Hepatocyte (in vitro differentiated cells): ENCODE measurements at regions not wholly inside any gene's neighbourhood (a gene's known extent, or its start where the extent isn't known, plus 50 kb on each side); places are given as distances from the start of the nearest gene placed in this dataset.

Experiments
- DNase-seq: peaks from one replicate; pipeline ENCODE4 v3.0.0-alpha.2; 2016; ENCODE audit warnings: low spot score
- H2AFZ ChIP-seq: fragments of 200-600 bp; sonication (generic); 2 replicates; pipeline ENCODE4 v1.6.0; 2016; ENCODE audit warnings: antibody characterized with exemption, mild to moderate bottlenecking
- H3K27ac ChIP-seq: fragments of 200-600 bp; sonication (generic); 2 replicates; pipeline ENCODE4 v1.5.1; 2016; ENCODE audit warnings: mild to moderate bottlenecking
- H3K27me3 ChIP-seq: fragments of 200-600 bp; sonication (generic); 2 replicates; pipeline ENCODE4 v1.6.1; 2016
- H3K36me3 ChIP-seq: fragments of 200-600 bp; sonication (generic); replicated peaks from 2 replicates; pipeline ENCODE4 v1.5.1; 2016; ENCODE audit warnings: low read depth; ENCODE audit not compliant: insufficient read depth
- H3K4me1 ChIP-seq: fragments of 200-600 bp; sonication (generic); 2 replicates; pipeline ENCODE4 v1.5.1; 2016; ENCODE audit warnings: mild to moderate bottlenecking, moderate library complexity; ENCODE audit not compliant: insufficient read depth
- H3K4me2 ChIP-seq: fragments of 200-600 bp; sonication (generic); 2 replicates; pipeline ENCODE4 v1.6.0; 2016
- H3K4me3 ChIP-seq: fragments of 200-600 bp; sonication (generic); 2 replicates; pipeline ENCODE4 v1.5.1; 2016; ENCODE audit warnings: mild to moderate bottlenecking
- H3K79me2 ChIP-seq: fragments of 200-600 bp; sonication (generic); 2 replicates; pipeline ENCODE4 v1.6.0; 2017; ENCODE audit warnings: mild to moderate bottlenecking
- H3K9me2 ChIP-seq: fragments of 200-600 bp; sonication (generic); replicated peaks from 2 replicates; pipeline ENCODE4 v1.6.0; 2017; ENCODE audit warnings: mild to moderate bottlenecking; ENCODE audit not compliant: insufficient read depth
- H3K9me3 ChIP-seq: fragments of 200-600 bp; sonication (generic); 2 replicates; pipeline ENCODE4 v1.5.1; 2016; ENCODE audit warnings: low read depth, mild to moderate bottlenecking
- H4K20me1 ChIP-seq: fragments of 200-600 bp; sonication (generic); 2 replicates; pipeline ENCODE4 v1.6.0; 2016; ENCODE audit warnings: mild to moderate bottlenecking; ENCODE audit not compliant: insufficient read depth, poor library complexity, severe bottlenecking
- EZH2 ChIP-seq: fragments of 200-600 bp; sonication (generic); IDR thresholded peaks from 2 replicates; pipeline ENCODE4 v1.6.1; 2016; ENCODE audit warnings: antibody characterized with exemption, mild to moderate bottlenecking, borderline replicate concordance
- EZH2phosphoT487 ChIP-seq: fragments of 200-600 bp; sonication (generic); IDR thresholded peaks from one replicate; pipeline ENCODE4 v1.6.1; 2018; ENCODE audit warnings: antibody characterized with exemption, mild to moderate bottlenecking, low read depth, moderate library complexity; ENCODE audit not compliant: unreplicated experiment, severe bottlenecking
- WGBS: methylation state at CpG from one replicate; pipeline ENCODE4 v1.1.6; 2016; ENCODE audit warnings: low lambda C conversion rate; ENCODE audit errors: missing lambda C conversion rate; 5-methylcytosine and 5-hydroxymethylcytosine counted together
- TF ChIP-seq, protein P1 (sequence below): fragments of 200-600 bp; sonication (generic); IDR thresholded peaks from 2 replicates; pipeline ENCODE4 v1.5.1; 2016; ENCODE audit warnings: antibody characterized with exemption, mild to moderate bottlenecking; ENCODE audit not compliant: poor library complexity

DNA sequence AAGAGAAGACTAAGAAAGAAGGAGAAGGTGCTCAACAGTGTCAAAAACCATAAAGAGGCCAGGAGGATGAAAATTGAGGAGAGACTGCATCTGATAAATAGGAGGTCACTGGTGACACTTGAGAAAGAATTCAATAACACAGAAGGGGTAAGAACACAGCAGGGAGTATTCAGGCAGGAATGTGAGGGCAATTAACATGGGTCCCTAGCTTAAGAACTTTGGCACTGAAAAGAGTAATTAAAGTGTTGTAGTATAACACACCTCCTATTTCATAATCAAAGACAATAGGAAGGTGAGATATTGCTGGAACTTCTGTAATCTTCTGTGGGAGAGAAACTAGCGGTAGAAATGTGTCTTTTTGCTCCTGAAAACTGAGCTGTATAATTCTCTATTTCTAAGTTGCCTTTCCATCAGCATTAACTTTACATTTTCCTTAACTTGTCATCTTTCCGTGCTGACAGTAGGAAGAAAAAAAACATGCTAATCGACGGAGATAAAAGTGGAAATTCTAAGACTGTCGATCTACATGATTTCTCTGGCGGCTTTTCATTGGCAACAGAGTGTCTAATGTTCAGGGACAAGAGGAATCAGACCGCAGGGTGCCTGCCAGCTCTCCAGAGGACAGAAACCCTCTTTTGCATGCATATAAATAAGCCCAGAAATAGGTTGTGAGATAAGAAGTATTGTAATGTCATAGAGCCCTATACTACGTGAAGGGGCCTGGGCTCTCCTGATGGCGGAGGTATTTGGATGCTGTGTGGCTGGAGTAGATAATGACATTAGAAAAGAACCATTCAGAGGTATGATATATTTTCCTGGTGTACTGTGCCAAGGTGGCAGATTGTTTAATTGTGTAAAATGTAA is 147.9 kb upstream of the GAP43 start:
- Histone ChIP-seq H3K9me2 (no peaks in the 10 kb centered on the region), H3K36me3 (no peaks in the 10 kb centered on the region), H2AFZ (no peak overlapping the region), H3K27me3 (no peaks in the 10 kb centered on the region), H3K4me2 (no peak overlapping the region), H3K9me3 (no peaks in the 10 kb centered on the region), H3K79me2 (no peaks in the 10 kb centered on the region), H3K4me1 (no peaks in the 10 kb centered on the region), H3K4me3 (no peak overlapping the region), H3K27ac (no peak overlapping the region), H4K20me1 (no peaks in the 10 kb centered on the region)
- no peak for TF ChIP-seq EZH2phosphoT487
- TF ChIP-seq, protein P1, sequence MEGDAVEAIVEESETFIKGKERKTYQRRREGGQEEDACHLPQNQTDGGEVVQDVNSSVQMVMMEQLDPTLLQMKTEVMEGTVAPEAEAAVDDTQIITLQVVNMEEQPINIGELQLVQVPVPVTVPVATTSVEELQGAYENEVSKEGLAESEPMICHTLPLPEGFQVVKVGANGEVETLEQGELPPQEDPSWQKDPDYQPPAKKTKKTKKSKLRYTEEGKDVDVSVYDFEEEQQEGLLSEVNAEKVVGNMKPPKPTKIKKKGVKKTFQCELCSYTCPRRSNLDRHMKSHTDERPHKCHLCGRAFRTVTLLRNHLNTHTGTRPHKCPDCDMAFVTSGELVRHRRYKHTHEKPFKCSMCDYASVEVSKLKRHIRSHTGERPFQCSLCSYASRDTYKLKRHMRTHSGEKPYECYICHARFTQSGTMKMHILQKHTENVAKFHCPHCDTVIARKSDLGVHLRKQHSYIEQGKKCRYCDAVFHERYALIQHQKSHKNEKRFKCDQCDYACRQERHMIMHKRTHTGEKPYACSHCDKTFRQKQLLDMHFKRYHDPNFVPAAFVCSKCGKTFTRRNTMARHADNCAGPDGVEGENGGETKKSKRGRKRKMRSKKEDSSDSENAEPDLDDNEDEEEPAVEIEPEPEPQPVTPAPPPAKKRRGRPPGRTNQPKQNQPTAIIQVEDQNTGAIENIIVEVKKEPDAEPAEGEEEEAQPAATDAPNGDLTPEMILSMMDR, result no peak
- 71% methylated on average over 9 of the region's 9 CpGs for WGBS
- no peak for DNase-seq

DNA sequence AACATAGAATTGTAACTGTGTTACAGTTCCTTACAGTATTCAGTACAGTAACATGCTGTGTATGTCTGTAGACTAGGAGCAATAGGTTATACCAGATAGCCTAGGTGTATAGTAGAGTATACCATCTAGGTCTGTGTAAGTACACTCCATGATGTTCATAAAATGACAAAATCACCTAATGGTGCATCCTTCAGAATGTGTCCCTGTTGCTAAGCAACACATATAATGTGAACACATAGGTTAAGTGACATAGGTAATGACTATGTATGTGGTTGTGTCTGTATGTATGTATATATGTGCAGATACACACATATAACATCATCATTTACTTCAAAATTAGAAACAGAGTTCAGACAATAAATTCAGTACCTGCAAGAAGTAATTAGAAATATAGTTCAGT is 146.8 kb upstream of the GAP43 start:
- Histone ChIP-seq H3K9me3 (no peaks in the 10 kb centered on the region), H3K79me2 (no peaks in the 10 kb centered on the region), H2AFZ (no peak overlapping the region), H3K4me2 (no peak overlapping the region), H3K36me3 (no peaks in the 10 kb centered on the region), H3K4me1 (no peaks in the 10 kb centered on the region), H3K4me3 (no peak overlapping the region), H3K27me3 (no peaks in the 10 kb centered on the region), H4K20me1 (no peaks in the 10 kb centered on the region), H3K9me2 (no peaks in the 10 kb centered on the region), H3K27ac (no peak overlapping the region)
- no peak for DNase-seq
- no peak for TF ChIP-seq EZH2
- TF ChIP-seq EZH2phosphoT487, result no peak
- TF ChIP-seq, protein P1, result no peak

DNA sequence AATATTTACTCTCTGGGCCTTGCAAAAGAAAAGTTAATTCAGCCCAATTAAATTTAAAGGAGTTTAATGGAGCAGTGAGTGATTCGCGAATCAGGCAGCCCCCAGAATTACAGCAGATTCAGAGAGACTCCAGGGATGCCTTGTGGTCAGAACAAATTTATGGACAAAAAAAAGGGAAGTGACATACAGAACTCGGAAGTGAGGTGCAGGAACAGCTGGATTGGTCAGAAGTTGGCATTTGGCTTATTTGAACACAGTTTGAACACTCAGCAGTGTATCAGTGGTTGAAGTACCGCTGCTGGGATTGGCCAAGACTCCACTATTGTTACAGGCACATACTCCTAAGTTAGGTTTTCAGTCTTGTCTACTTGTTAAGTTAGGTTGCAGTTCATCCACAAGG is 145.0 kb upstream of the GAP43 start:
- Histone ChIP-seq H3K9me3 (no peaks in the 10 kb centered on the region), H3K9me2 (no peaks in the 10 kb centered on the region), H3K27ac (no peak overlapping the region), H3K36me3 (no peaks in the 10 kb centered on the region), H3K27me3 (no peaks in the 10 kb centered on the region), H4K20me1 (no peaks in the 10 kb centered on the region), H3K4me2 (no peak overlapping the region), H3K4me3 (no peak overlapping the region), H2AFZ (no peak overlapping the region), H3K4me1 (no peaks in the 10 kb centered on the region), H3K79me2 (no peaks in the 10 kb centered on the region)
- DNase-seq, result no peak
- TF ChIP-seq EZH2 (no peak), EZH2phosphoT487 (no peak)
- TF ChIP-seq, protein P1, result no peak
- 85% methylated on average over 4 of the region's 4 CpGs for WGBS

DNA sequence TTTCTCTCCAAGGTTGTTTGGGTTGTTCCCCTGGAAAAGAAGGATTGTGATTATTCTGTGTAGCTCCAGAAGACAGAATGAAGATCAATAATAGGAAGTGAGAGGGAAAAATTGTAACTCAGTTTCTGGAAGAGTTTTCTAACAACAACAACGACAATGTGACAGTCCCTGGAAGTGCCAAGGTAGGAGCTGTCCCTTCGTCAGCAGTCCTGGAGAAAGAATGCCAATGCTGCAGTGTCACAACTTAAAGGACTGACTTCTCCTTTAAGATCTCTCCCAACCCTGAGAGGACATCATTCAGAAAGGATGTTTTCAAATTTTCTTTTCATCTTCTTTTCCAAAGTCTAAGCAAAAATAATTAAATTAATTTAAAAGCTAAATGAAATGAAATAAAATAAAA is 136.4 kb upstream of the GAP43 start:
- DNase-seq, result no peak
- Histone ChIP-seq H3K9me3 (no peaks in the 10 kb centered on the region), H3K9me2 (no peaks in the 10 kb centered on the region), H4K20me1 (no peaks in the 10 kb centered on the region), H3K36me3 (no peaks in the 10 kb centered on the region), H3K4me3 (no peak overlapping the region), H3K79me2 (no peaks in the 10 kb centered on the region), H3K27me3 (no peaks in the 10 kb centered on the region), H3K27ac (no peak overlapping the region), H3K4me1 (no peaks in the 10 kb centered on the region), H2AFZ (no peak overlapping the region), H3K4me2 (no peak overlapping the region)
- 64% methylated on average over 2 of the region's 2 CpGs for WGBS
- TF ChIP-seq, protein P1, result no peak
